Right hindlimb (tissue), 1 donor: ENCODE measurements at regions not wholly inside any gene's neighbourhood (a gene's known extent, or its start where the extent isn't known, plus 50 kb on each side); places are given as distances from the start of the nearest gene placed in this dataset.
"Not testable (repeated sequence)": the region's sequence is repeated elsewhere in the genome, so short reads cannot be mapped to it uniquely, and the experiment has no call there.

Source experiments
- DNase-seq: peaks from one replicate; pipeline ENCODE4 v3.0.0-alpha.2; 2018

DNA sequence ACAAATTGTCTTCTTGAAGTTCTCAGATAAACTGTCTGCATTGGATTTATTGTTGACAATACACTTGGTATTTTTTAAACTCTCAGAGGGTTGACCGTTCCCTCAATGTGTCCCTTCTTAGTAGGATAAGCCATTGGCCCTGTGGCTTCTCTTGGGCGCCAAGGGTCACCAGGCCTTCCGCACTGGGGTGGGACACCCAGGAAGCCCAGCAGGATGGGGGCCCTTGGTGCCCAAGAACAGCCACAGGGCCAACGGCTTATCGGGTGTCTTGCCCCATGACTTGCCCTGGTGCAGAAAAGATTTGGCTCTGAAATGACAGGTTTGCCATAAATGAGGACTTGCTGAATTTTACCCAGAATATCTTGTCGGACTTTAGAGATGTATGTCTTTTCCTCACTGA, 375.0 kb downstream of the IRX2 start:
- DNase-seq = no peak

DNA sequence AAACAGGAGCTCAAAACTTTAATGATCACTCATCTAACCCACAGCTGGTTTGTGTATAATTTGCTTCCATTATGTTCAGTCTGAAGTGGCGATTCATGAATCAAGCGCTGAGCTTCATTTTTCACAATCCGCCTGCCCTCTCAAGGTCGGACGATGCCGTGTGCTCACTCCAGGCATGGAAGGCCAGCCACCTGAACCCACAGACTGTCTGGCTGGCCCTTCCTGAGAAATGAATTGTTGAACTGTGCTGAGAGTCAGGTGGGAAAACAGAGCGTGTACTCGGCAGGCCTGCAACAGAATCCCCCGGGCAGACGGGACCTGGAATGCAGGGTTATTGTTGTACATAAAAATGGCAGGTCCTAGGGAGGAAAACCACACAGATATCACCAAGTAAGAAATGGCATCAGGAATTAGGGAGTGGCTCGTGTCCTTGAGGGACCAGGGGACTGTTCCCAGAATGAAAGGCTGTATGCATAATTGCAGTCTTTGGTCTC, 375.7 kb downstream of the IRX2 start:
- DNase-seq = no peak

DNA sequence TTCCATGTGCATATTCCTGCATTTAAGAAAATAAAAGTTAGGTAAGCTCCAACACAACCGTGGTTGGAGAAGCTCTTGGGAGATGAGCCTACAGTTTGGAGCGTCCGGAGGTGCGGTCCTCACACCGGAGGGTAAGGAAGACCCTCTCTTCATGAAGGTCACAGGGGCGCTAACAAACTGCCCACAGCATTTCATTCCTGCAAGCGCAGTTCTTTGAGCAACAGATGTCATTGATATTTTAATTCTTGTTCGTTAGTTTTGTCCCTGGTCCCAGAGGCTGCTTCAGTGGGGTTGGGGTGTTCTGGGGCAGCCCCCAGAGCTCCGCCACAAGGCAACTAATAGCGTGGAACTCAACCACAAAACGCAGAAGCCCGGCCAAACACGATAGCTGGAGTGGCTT, 376.2 kb downstream of the IRX2 start:
- no peak for DNase-seq

DNA sequence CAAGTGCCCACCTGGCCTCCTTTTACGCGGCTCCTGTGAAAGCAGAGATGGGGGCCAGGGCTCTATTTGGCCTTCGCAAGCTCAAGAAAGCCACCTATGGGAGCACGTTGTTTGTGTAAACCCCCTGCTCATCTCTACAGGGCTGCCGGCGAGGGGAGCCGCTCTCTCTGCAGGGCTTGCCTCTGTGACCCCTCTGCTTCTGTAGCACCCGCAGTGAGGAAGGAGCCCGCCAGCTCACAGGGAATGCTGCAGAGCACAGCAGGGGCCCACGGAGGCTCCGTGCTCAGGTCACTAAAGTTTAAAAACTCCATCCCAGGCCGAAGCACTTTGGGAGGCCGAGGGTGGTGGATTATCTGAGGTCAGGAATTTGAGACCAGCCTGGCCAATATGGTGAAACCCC, 376.8 kb downstream of the IRX2 start:
- no peak for DNase-seq

DNA sequence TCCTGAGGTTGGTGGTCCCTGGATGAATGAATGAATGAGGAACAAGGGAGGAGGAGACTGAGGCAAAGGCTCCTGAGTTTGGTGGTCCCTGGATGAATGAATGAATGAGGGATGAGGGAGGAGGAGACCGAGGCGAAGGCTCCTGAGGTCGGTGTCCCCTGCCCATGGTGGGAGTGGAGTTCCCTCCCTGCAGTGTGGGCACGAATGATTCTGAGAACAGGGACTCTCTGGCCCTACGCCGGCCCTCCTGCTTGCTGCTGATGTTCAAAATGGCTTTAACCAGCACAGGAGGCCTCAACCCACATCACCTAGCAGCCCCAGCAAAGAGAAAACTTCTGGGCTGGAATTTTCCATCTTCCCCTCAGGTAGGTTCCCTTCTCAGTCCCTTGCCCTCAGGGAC, 377.8 kb downstream of the IRX2 start:
- no peak for DNase-seq

DNA sequence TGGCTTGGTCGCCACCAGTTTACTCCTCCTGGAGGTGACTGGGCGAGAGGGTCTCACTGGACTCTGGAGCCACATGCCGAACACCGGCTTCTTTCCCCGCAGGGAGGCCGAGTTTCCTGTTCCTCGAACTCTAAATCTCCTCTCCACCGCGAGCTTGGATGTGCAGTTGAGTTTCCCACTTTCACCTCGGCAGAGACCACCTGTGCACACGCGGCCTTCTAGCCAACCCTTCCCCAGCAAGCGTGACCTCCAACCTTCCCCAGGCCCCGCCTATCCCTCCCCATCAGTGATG, 380.1 kb downstream of the IRX2 start:
- DNase-seq = no peak

DNA sequence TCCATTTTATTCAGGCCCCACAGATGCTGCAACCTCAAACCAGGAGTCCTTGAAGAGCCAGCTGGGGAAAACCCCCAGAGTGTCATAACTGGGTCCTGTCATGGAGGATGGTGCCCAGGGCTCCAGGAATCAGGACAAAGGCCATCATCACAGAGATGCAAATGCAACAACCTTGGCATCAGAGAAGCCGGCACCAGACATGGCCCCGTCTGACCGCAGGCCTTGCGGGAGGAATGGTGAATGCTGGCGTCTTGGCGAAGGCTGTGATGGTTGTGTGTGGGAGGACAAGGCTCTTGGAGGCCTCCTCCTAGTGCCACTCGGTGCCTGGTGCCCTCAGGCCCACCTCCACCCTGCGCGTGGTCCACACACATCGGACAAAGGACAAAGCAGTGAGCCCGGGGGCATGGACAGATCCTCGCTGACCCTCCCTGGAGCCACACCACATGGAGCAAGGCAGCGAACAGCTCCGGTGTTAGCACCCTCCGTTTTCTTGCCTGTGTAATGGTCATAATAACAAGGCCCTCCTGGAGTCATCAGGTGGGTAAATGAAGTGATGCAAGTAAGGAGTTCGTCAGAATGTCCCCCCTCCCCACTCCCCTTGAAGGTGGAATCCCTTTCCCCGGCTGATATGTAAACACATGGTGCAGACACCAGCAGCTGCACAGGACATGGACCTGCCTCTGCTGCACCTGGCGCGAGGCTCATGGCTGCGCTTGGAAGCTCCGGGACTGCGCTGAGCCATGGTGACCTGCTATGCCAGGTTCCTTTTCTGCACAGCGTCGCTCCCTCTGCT, 380.7 kb downstream of the IRX2 start:
- no peak for DNase-seq

DNA sequence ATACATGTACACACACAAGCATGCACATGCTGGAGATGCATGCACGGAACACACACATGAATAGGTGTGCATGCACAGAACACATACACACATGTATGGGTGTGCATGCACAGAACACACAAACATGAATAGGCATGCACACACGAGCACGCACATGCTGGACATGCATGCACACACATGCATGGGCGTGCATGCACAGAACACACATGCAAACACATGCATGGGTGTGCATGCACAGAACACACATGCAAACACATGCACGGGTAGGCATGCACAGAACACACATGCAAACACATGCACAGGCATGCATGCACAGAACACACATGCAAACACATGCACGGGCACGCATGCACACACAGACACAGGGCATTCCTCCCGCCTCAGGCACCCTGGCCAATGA, 382.3 kb downstream of the IRX2 start:
- DNase-seq = no peak

DNA sequence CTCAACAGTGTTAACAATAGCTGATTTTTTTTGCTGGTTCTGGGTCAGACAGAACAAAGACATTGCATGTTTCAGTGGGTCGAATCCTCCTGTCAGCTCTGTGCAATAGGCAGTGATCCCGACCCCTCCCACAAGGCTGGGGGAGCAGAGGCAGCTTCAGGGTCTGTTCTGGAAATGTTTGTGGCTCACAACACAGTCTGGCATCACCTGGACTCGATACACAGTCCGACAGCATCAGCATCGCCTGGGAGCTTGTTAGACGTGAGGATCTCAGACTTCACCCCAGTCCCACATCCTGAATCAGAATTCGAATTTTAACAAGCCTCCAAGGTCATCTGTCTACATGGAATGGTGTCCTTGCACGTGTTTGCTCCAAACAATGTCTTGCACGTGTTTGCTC, 384.7 kb downstream of the IRX2 start:
- DNase-seq = no peak

DNA sequence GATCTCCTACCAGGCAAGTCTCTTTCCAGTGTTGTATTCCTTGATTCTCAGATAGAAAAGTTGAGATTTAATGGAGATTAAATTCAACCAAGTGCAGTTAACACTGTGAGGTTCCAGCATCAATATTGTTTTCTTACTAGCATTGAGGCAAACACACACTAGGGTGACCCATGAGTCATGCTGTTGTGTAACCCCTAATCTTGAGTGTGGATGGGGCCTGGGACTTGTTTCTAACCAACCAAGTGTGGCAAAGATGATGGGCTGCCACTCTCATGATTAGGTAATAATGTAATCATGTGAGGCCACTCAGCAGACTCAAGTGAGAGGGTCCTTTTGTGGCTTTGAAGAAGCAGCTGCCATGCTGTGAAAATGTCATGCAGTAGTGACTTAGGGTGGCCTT, 394.2 kb downstream of the IRX2 start:
- no peak for DNase-seq

DNA sequence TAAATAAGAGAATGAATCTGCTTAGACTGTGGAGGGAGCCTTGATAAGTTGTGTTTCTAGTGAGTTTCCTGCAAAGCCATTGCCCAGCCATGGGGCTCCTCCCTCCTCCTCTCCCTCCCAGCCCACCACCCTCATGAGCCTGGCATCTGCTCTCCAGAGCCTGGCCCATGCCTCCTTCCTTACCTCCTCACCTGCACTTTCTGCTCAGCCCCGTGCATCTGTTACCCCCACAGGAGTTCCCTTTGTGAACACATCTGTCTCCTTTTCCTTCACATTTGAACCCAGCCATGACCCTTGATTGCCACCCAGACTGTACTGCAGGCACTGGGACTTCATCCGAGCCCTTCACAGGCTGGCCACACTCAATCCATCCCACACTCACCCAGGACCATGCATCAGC, 395.6 kb downstream of the IRX2 start:
- no peak for DNase-seq

DNA sequence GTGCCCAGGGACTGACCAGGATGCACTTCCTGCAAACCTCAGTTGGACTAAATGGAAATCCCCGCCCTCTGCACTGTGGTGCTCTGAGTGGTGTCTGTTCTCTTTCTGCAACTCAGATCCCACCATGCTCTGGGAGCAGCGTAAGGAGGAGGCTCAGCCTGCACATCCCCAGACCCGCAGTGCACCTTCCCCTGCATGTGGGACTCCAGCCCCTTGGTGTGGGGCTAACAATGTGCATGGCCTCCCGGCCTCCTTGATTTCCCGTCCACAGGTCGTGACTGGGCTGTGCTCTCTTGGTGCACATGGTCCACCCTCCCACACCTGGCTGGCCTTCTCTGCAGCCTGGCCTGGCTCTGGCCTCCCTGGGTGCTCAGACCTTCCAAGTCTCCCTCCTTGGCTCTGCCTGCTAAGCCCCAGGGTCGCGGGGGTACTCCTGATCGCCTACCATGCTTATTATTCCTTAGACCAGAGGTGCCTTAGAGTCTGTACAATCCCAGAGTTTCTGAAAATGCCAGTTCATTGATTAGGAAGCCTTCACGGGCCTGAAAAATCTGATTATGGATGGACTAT, 397.5 kb downstream of the IRX2 start:
- DNase-seq = no peak

DNA sequence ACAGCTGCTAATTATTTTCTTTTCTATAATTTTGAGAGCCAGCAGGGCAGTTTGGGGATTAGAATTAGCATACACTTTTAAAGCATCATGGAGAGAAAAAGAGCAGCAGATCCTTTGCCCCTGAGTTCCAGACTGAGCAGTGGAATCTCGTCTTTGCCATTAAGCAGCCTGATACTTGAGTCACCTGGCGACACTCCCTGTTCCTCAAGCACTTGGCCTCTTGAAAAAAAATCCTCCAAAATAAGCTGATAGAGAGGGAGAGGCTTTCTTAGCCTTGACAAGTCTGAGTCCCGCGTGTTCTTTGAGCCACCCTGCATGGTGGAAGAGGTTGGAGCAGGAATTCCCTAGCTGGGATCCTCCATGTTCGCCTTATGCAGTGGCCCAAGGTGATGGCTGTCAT, 398.3 kb downstream of the IRX2 start:
- DNase-seq = no peak

DNA sequence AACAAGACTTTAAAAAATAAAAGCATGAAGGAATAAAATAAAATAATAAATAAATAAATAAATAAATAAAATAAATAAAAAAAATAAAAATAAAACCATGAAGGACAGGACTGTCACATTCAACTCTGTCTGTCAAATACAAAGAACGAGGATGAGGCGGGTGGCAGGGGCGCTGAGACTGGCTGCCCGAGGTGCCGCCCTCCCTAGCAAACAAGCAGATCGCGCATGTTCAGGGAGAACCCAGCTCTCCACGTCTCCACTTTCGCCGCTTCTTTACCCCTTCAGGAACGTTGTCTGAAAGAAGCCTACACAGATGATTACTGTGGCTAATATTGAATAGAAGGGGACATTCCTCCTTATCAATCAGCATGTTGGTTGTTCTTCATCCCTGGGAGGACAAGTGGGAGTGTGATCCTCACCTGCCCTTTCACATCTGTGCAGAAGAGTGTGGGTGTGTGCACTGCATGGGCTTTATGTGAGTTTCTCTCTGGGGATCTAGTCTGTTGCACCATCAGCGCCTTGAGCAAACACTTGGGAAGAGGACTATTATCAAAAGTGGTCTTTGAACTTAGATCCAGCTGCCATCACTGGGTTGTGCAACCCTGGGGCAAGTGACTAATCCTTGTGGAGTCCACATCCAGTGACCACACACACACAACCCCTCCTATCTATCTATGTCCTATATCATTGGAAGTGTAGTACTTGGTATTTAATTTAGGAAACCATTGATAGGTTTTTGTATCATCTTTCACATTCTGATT, 399.2 kb downstream of the IRX2 start:
- no peak for DNase-seq

DNA sequence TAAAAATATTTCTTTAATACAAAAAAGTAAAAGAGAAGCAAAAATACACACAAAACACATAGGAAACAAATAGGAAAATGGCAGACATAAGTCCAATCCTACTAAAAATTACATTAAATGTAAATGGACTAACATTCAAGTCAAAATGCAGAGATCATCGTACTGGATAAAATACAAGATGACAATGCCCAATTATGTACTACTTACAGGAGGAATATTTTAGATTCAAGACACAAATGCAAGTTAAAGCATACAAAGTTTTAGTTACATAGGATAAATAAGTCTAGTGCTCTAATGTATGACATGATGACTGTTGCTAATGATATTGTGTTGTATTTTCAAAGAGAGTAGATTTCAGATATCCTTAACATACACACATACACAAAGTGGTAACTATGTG, 401.7 kb downstream of the IRX2 start:
- not testable (repeated sequence) for DNase-seq

DNA sequence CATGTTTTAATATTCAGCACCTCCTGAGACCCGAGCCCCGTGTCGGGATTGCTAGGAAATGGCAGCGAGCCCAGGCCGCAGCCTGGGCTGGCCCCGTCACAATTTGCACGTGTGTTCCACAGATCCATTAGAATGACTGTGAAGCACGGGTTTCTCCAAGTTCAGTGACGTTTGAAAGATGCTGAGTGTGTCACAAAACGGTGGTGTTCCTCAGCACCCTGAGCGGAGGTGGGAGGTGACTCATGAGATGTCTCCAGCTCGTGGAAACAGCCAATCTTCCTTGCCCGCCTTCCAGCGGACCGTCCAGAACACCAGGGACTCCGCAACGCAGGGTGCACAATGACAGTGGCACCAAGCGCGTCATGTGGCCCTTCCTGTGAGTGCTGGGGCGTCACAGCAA, 412.8 kb downstream of the IRX2 start:
- no peak for DNase-seq

DNA sequence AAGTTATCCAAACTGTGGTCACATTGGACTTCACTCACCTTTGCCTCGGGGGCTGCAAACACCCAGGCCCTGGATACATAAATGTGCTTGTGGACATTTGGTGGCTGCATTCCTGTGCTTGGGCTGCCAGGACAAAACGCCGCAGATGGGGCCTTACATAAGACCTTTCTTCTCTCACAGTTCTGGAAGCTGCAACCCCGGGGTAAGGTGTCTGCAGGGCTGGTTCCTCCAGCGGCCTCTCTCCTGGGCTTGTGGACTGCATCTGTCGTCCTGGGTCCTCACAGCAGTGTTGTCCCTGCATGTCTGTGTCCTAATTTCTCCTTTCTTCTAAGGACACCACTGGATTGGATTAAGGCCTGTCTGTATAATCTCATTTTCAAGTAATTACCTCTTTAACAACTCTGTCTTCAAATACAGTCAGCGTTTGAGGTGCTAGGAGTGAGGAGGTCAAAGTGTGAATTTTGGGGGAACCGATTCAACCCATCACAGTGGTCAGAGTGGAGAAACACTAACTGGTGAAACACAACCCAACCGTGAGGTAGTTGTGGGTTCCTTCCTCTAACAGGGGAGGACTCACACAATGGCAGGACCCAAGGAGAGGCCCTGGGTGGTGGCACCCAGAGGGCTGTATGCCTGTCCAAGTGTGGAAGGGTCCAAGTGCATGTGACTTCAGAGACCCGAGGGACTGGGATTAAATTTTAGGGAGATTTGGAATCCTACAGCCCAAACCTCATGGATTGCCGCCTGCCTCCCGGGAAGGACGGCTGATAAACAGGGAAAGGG, 415.6 kb downstream of the IRX2 start:
- DNase-seq = no peak

DNA sequence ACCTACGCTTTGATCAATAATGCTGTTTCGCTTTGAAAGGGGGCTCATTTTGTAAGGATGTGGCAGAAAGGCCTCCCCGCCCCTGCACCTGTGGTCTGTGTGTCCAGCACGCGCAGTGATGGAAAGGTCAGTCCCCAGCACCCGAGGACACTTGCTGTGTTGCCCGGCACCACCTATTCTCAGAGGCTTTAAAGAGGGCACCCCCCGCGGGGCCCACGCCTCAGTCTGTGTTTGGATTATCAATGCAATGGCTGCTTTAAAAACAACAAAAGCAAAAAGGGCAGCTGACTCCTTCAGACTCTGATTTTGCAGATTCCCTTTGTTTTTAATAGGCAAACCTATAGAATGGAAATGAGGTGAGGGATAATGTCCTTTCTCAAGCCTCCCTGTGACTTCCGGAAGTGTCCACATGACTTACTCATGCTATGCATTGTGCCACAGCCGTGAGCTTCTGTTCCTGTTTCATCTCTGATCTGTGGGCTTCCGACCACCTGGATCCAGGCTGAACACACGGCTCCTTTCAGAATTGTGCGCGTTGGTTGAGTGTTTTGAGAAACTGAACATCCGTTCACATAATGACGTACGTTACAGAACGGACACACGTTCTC, 416.2 kb downstream of the IRX2 start:
- no peak for DNase-seq

DNA sequence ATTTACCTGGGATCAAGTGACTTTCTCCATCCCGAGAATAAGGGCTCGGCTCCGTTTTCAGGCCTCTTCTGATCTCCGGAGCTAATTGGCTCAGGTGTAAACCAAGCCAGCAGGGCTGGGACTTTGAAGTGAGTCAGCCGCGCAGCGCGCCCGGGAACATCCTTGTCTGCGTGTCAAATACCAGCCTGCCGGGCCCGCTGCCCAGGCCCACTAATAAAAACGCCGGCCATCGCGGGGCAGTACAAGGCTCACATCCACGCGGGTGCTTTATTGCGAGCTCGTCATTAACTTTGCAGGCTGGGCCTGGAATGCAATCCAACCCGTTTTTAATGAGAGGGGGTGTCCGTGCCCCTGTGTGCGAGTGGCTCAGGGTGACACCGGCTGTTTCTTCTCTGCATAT, 416.8 kb downstream of the IRX2 start:
- no peak for DNase-seq

DNA sequence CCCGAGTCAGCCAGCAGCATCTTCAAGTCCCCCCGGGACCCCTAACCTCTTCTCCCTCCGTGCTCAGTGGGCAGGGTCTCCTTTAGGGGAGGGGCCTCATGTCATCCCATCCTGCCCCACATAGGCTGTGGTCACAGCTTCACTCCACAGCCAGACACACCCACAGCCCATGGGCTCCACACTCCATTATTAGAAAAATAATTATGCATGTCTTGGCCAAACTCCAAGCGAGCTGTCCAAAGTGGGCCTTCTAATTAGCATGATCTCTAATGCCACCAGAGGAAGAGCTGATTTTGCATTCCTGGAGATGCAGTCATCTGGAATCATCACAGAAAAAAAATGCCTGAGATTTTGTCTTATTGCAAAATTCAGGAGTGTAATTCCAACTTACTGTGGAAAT, 418.2 kb downstream of the IRX2 start:
- no peak for DNase-seq

DNA sequence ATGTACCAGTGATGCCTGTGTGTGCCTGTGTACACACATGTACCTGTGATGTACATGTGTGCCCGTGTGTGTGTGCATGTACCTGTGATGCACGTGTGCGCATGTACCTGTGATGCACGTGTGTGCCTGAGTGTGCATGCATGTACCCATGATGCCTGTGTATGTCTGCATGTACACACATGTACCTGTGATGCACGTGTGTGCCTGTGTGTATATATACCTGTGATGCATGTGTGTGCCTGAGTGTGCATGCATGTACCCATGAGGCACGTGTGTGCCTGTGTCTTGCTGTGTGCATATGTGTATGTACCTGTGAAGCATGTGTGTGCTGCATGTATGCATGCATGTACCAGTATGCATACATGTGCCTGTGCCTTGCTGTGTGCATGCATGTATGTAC, 419.0 kb downstream of the IRX2 start:
- no peak for DNase-seq

DNA sequence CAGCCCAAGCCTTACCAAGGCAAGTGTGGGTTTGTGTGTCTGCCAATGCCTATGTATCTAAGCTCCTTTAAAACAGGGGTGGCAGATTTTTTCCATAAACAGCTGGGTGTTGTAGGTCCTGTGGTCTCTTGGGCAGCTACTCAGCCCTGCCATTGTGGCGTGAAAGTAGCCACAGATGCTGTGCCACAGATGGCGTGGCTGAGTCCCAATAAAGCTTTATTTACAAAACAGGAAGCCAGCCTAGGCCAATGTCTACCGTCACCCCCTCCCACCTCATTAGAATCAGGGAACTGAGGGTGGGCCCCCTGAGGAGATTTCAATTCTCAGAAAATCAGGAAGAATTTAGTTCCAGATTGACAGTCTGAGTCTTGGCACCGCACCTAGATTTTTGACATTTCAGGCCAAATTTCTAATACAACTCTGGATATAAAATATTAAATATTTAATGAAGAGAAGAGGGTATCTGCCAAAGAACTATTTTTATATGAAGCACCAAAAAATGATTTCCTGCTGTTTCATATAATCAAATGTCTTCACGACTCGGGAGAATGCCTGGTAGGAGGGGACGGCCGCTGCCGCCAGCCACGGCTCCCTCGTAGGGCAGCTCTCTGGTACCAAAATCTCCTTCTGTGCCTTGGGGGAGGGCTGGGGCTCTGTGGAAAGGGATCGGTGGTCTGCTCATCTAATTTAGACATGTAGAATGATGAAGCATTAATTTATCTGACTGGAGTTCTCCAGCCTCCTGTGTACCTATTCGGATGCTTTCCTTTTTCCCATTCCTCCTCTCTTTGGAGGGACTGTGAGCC, 420.9 kb downstream of the IRX2 start:
- no peak for DNase-seq
